ENCODE measurements at regions not wholly inside any gene's neighbourhood (a gene's known extent, or its start where the extent isn't known, plus 50 kb on each side); places are given as distances from the start of the nearest gene placed in this dataset.

DNA sequence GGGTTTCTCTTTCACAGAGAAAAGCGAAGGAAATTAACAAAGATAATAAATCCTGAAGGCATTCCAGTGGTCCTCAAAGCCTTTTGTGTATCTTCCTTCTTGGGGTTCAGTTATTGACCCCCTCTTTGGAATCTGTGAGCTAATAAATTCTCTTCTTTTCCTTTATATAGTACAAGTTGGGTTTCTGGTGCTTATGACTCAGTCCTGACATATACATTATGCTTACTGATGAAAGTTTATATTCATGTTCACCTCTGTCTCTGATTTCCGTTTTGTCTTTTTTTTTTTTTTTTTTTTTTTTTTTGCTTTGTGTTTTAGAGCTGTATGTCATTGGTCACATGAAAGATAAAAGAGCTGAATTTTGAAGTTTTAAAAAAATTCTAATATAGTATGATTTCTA, 230.7 kb upstream of the RBMS3 start:
- CTCF ChIA-PET: interaction anchor here (0.9 kb wide), 1 partner anchor 14 kb away, joined by 3 read pairs; no protein-coding TSS in a partner anchor
- no peak for DNase-seq (ENCODE audit: extremely low spot score)
- TF ChIP-seq, protein P1, sequence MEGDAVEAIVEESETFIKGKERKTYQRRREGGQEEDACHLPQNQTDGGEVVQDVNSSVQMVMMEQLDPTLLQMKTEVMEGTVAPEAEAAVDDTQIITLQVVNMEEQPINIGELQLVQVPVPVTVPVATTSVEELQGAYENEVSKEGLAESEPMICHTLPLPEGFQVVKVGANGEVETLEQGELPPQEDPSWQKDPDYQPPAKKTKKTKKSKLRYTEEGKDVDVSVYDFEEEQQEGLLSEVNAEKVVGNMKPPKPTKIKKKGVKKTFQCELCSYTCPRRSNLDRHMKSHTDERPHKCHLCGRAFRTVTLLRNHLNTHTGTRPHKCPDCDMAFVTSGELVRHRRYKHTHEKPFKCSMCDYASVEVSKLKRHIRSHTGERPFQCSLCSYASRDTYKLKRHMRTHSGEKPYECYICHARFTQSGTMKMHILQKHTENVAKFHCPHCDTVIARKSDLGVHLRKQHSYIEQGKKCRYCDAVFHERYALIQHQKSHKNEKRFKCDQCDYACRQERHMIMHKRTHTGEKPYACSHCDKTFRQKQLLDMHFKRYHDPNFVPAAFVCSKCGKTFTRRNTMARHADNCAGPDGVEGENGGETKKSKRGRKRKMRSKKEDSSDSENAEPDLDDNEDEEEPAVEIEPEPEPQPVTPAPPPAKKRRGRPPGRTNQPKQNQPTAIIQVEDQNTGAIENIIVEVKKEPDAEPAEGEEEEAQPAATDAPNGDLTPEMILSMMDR (IDR thresholded peaks at IDR 0.05; ENCODE audit: control extremely low read depth, extremely low read depth, low read depth, missing control alignments): no peak
- POLR2A ChIA-PET: no interaction called here

DNA sequence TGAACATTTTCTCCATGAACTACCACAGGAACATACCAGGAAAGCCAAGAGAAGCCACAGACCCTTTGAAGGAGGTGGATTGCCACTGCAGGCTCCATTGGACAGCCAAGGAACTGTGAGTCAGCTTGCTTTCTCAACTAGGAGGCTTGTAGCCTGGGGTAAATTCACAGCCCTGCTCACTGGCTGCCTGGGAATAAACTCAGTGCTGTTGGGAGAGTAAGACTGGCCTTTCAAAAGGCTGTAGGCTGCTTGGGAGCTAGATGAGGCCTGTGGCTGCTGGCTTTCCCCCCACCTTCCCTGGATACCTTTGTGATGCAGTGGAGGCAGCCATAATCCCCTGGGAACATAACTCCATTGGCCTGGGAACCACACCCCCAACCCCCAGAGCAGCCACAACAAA, 223.5 kb upstream of the RBMS3 start:
- TF ChIP-seq, protein P1 (IDR thresholded peaks at IDR 0.05; ENCODE audit: control extremely low read depth, extremely low read depth, low read depth, missing control alignments): no peak
- DNase-seq (ENCODE audit: extremely low spot score): no peak
- ChIA-PET CTCF (interaction anchor here (1.1 to 1.8 kb wide), 4 partner anchors 9 to 550 kb away, joined by 3 to 8 read pairs (median 4); no protein-coding TSS in a partner anchor), POLR2A (no interaction called here)

DNA sequence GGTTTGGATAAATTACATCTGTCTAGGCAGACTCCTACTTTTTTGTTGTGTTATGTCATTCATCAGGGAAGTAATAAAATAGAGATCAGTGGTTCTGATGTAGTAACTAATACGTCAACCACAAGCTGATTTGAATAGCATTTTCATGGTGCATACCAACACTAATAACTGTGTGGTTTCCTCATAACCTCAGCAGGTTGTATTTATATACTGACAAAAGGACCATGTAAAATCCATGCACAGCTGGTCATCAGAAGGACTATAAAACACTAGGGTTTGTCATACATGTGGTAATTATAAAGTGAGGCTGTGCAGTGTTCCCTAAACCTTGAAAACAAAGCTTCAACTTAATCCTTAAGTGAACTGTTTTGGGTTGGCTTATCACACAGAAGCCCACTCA, 216.8 kb upstream of the RBMS3 start:
- POLR2A ChIA-PET: no interaction called here
- CTCF ChIA-PET: interaction anchor here (1.0 kb wide), 1 partner anchor 14 kb away, joined by 3 read pairs; no protein-coding TSS in a partner anchor
- DNase-seq (ENCODE audit: extremely low spot score): no peak
- TF ChIP-seq, protein P1 (IDR thresholded peaks at IDR 0.05; ENCODE audit: control extremely low read depth, extremely low read depth, low read depth, missing control alignments): no peak

DNA sequence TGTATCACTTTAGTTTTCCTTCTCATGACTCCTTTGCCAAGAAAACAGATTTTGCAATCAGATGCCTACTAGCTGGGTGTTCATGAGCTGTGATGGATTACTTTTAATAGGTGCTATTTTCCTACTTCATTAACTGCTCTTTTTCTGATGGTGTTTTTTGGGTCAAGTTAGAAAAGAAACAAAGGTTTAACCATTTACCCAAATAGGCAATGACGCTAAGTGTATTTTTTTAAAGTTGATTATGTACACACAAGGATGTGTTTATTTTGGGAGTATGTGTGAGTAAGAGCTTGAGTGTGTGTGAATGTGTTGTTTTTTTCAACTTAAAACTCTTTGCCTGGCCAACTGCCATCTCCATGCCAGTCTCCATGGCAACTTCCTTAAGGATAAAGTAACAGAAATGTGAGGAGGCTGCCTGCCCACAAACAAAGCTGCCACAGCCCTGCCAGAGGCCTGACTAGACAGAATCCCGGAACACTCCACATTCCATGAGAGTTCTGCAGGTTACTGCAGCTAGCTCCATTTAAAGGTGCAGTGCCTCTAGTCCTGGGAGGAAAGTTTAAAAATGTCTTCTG, 215.6 kb upstream of the RBMS3 start:
- no peak for DNase-seq (ENCODE audit: extremely low spot score)
- TF ChIP-seq, protein P1 (IDR thresholded peaks at IDR 0.05; ENCODE audit: control extremely low read depth, extremely low read depth, low read depth, missing control alignments): no peak
- ChIA-PET CTCF (no interaction called here), POLR2A (no interaction called here)

DNA sequence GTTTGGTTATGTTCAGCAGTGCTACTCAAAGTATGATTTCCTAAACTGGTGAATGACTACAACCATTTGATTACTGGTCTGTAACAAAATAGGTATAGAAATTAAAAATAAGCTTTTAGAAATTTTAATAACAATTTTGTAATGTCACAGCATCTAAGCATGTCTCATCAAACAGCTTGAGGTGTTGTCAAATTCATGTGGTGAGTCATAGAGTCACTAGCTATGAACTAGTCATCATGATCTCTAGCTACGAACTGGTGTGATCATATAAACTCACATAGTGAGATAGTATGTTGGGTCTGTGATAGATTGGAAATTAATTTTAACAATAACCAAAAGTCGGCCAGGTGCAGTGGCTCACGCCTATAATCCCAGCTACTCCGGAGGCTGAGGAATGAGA, 213.9 kb upstream of the RBMS3 start:
- no peak for DNase-seq (ENCODE audit: extremely low spot score)
- ChIA-PET POLR2A (no interaction called here), CTCF (interaction anchor here (0.9 to 1.8 kb wide), 3 partner anchors 9 to 17 kb away, joined by 4 to 8 read pairs (median 6); no protein-coding TSS in a partner anchor)
- TF ChIP-seq, protein P1 (IDR thresholded peaks at IDR 0.05; ENCODE audit: control extremely low read depth, extremely low read depth, low read depth, missing control alignments): no peak

DNA sequence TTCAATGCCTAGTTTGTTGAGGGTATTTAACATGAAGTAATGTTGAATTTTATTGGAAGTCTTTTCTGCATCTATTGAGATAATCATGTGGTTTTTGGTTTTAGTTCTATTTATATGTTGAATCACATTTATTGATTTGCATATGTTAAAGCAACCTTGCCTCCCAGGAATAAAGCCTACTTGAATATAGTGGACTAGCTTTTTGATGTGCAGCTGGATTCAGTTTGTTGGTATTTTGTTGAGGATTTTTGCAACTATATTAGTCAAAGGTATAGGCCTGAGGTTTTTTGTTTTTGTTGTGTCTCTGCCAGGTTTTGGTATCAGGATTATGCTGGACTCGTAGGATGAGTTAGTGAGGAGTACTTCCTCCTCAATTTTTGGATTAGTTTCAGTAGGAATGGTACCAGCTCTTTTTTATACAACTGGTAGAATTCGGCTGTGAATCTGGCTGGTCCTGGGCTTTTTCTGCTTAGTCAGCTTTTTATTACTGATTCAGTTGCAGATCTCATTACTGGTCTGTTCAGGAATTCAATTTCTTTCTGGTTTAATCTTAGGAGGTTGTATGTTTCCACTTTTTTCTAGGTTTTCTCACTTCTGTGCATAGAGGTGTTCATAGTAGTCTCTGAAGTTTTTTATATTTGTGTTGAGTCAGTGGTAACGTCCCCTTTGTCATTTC, 209.8 kb upstream of the RBMS3 start:
- TF ChIP-seq, protein P1 (IDR thresholded peaks at IDR 0.05; ENCODE audit: control extremely low read depth, extremely low read depth, low read depth, missing control alignments): no peak
- DNase-seq (ENCODE audit: extremely low spot score): no peak
- CTCF ChIA-PET: interaction anchor here (1.6 kb wide), 1 partner anchor 11 kb away, joined by 5 read pairs; no protein-coding TSS in a partner anchor
- POLR2A ChIA-PET: no interaction called here
